ENCODE measurements at regions not wholly inside any gene's neighbourhood (a gene's known extent, or its start where the extent isn't known, plus 50 kb on each side); places are given as distances from the start of the nearest gene placed in this dataset.

DNA sequence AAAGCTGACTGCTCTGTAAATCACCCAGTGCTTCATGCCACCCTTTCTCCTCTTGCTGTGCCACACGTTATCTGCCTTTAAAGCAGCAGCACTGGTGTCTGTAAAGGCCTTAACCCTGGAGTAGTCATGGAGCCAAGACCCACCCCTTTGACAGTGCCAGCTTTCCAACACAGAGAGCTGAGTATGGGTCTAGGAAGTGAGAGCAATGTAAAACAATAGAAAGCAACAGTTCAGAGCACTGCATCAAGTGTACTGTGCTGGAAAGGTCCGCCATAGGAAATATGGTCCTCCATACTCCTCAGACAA, 139.5 kb downstream of the DAD1 start:
- in situ Hi-C loops (cut with HindIII; ENCODE audit: low pct_unique_long_range_greater_than_20kb, low sequenced_read_pairs), result no loop called here
- TF ChIP-seq, protein P1, sequence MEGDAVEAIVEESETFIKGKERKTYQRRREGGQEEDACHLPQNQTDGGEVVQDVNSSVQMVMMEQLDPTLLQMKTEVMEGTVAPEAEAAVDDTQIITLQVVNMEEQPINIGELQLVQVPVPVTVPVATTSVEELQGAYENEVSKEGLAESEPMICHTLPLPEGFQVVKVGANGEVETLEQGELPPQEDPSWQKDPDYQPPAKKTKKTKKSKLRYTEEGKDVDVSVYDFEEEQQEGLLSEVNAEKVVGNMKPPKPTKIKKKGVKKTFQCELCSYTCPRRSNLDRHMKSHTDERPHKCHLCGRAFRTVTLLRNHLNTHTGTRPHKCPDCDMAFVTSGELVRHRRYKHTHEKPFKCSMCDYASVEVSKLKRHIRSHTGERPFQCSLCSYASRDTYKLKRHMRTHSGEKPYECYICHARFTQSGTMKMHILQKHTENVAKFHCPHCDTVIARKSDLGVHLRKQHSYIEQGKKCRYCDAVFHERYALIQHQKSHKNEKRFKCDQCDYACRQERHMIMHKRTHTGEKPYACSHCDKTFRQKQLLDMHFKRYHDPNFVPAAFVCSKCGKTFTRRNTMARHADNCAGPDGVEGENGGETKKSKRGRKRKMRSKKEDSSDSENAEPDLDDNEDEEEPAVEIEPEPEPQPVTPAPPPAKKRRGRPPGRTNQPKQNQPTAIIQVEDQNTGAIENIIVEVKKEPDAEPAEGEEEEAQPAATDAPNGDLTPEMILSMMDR (IDR thresholded peaks at IDR 0.05), result no peak
- TF ChIP-seq TCF7L2 (IDR thresholded peaks at IDR 0.05; ENCODE audit: low read depth, low read length), result no peak
- TF ChIP-seq POLR2AphosphoS5 (IDR thresholded peaks at IDR 0.05; ENCODE audit: low read depth, low read length), result no peak
- TF ChIP-seq, protein P2, sequence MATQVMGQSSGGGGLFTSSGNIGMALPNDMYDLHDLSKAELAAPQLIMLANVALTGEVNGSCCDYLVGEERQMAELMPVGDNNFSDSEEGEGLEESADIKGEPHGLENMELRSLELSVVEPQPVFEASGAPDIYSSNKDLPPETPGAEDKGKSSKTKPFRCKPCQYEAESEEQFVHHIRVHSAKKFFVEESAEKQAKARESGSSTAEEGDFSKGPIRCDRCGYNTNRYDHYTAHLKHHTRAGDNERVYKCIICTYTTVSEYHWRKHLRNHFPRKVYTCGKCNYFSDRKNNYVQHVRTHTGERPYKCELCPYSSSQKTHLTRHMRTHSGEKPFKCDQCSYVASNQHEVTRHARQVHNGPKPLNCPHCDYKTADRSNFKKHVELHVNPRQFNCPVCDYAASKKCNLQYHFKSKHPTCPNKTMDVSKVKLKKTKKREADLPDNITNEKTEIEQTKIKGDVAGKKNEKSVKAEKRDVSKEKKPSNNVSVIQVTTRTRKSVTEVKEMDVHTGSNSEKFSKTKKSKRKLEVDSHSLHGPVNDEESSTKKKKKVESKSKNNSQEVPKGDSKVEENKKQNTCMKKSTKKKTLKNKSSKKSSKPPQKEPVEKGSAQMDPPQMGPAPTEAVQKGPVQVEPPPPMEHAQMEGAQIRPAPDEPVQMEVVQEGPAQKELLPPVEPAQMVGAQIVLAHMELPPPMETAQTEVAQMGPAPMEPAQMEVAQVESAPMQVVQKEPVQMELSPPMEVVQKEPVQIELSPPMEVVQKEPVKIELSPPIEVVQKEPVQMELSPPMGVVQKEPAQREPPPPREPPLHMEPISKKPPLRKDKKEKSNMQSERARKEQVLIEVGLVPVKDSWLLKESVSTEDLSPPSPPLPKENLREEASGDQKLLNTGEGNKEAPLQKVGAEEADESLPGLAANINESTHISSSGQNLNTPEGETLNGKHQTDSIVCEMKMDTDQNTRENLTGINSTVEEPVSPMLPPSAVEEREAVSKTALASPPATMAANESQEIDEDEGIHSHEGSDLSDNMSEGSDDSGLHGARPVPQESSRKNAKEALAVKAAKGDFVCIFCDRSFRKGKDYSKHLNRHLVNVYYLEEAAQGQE (IDR thresholded peaks at IDR 0.05; ENCODE audit: insufficient read depth in 1 of 2, low read depth in 2 of 2, low read length in 1 of 2), result no peak
- no peak for TF ChIP-seq SIN3A (IDR thresholded peaks at IDR 0.05; ENCODE audit: borderline replicate concordance, insufficient read depth, low read depth, low read length)
- POLR2A ChIA-PET, result no interaction called here
- DNase-seq (ENCODE audit: low read depth, low spot score) (no peak), ATAC-seq (no peak)
- Histone ChIP-seq H3K4me1 (ENCODE audit: control insufficient read depth, insufficient read depth, low read length) (no peaks in the 10 kb centered on the region), H3K4me3 (ENCODE audit: low read depth in 2 of 2, low read length in 2 of 2) (no peak overlapping the region), H3K9me3 (ENCODE audit: control insufficient read depth, insufficient read depth, low read depth, low read length) (no peaks in the 10 kb centered on the region), H3K36me3 (ENCODE audit: control insufficient read depth, insufficient read depth, low read length) (no peaks in the 10 kb centered on the region), H3K27me3 (ENCODE audit: control insufficient read depth, insufficient read depth, low read length) (peaks cover 3% of the 10 kb centered on the region), H3K27ac (ENCODE audit: low read length) (no peak overlapping the region)
- CTCF ChIA-PET, result no interaction called here
- intact Hi-C loops (cut with micrococcal nuclease; ENCODE audit: unreplicated experiment), result no loop called here
- BruUV-seq (replicated peaks), result no TSS peak

DNA sequence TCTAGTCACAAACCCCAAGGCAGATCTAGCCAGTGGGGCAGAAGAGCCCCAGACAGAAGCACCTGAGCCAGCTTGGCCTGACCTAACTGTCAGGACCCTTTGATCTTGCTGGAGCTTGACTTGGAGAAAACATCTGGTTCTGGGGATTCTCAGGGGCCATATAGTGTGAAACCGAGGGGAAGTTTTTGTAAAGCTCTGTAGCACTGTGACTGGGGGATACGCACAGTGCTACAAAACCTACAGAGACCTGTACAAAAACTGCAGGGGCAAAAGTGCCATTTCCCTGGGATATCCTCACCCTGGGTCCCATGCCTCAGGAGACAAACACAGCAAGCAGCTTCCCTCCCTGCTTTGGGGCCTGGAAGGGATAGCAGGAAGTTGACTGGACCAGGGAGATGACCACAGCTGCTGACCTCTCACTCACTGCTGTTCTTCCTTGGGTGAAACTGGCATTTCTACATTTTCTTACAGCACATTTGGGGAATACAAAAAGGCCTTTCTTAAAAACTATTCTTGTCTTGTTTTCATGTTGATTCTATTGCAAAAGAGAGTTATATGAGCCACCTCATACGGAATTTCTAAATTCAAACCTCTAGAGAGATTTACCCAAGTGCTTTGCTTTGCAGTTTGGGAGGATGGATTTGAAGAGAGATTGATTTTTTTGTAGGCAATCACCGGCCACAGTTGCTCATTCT, 140.0 kb downstream of the DAD1 start:
- POLR2A ChIA-PET, result no interaction called here

DNA sequence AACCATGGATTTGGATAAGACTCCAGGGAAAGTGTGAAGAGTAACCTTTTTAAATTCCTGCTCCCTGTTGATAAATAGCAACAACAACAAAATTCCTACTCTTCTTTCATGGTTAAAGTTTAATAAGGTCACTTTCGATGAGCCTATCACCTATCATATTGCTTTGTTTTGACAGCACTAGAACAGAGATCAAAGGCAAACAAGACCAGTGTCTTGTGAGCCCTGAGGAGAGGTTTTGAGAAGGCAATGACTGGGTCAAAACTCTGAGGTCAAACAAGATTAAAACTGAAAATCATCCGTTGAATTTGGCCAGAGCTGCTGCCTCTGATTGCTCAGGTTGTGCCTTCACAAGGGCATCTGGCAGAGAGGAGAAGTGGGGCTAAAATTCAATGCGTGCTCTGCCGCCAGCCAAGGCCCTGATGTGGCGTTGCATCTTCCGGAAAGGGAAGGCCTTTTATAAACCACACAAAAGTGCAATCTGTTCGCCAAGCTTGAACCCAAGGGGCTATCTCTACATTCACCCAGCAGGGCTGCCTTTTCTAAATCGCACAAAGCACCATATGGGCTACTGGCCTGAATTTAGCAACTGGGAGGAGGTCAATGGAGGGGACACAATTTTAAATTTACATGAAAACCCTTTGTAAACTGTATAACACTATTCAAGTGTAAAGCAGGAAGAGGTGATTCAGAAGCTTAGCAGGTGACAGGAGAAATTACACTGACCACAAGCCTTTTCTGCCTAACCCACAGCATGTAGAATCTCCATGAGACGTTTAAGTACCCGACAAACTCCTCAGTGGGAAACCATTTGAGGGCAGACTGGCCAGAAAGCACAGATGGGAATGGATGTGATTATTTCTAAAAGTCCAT, 140.8 kb downstream of the DAD1 start:
- H3K4me1 ChIP-seq (ENCODE audit: control insufficient read depth, insufficient read depth, low read length), result no peaks in the 10 kb centered on the region
- BruUV-seq (replicated peaks), result no TSS peak
- no peak for TF ChIP-seq POLR2AphosphoS5 (IDR thresholded peaks at IDR 0.05; ENCODE audit: low read depth, low read length)
- TF ChIP-seq TCF7L2 (IDR thresholded peaks at IDR 0.05; ENCODE audit: low read depth, low read length), result no peak
- TF ChIP-seq, protein P2 (IDR thresholded peaks at IDR 0.05; ENCODE audit: insufficient read depth in 1 of 2, low read depth in 2 of 2, low read length in 1 of 2), result no peak
- TF ChIP-seq, protein P1 (IDR thresholded peaks at IDR 0.05), result no peak
- no peak for TF ChIP-seq SIN3A (IDR thresholded peaks at IDR 0.05; ENCODE audit: borderline replicate concordance, insufficient read depth, low read depth, low read length)
- H3K9me3 ChIP-seq (ENCODE audit: control insufficient read depth, insufficient read depth, low read depth, low read length), result no peaks in the 10 kb centered on the region
- in situ Hi-C loops (cut with HindIII; ENCODE audit: low pct_unique_long_range_greater_than_20kb, low sequenced_read_pairs) (no loop called here), intact Hi-C loops (cut with micrococcal nuclease; ENCODE audit: unreplicated experiment) (no loop called here)
- H3K27ac ChIP-seq (ENCODE audit: low read length), result no peak overlapping the region
- H3K4me3 ChIP-seq (ENCODE audit: low read depth in 2 of 2, low read length in 2 of 2), result no peak overlapping the region
- H3K27me3 ChIP-seq (ENCODE audit: control insufficient read depth, insufficient read depth, low read length), result no peaks in the 10 kb centered on the region; the same call in 1 of the 2 replicates
- ChIA-PET CTCF (no interaction called here), POLR2A (no interaction called here)
- no peak for DNase-seq (ENCODE audit: low read depth, low spot score)
- ATAC-seq, result no peak
- no peaks in the 10 kb centered on the region for H3K36me3 ChIP-seq (ENCODE audit: control insufficient read depth, insufficient read depth, low read length)

More for the DNA sequence above, 140.0 kb downstream of the DAD1 start:
- TF ChIP-seq TCF7L2 (IDR thresholded peaks at IDR 0.05; ENCODE audit: low read depth, low read length), result no peak
- H3K27ac ChIP-seq (ENCODE audit: low read length), result no peak overlapping the region
- in situ Hi-C loops (cut with HindIII; ENCODE audit: low pct_unique_long_range_greater_than_20kb, low sequenced_read_pairs), result no loop called here
- intact Hi-C loops (cut with micrococcal nuclease; ENCODE audit: unreplicated experiment), result no loop called here
- DNase-seq (ENCODE audit: low read depth, low spot score) (no peak), ATAC-seq (no peak)
- no peaks in the 10 kb centered on the region for H3K36me3 ChIP-seq (ENCODE audit: control insufficient read depth, insufficient read depth, low read length)
- no TSS peak for BruUV-seq (replicated peaks)
- H3K27me3 ChIP-seq (ENCODE audit: control insufficient read depth, insufficient read depth, low read length), result no peaks in the 10 kb centered on the region; the same call in 1 of the 2 replicates
- no peaks in the 10 kb centered on the region for H3K9me3 ChIP-seq (ENCODE audit: control insufficient read depth, insufficient read depth, low read depth, low read length)
- CTCF ChIA-PET, result no interaction called here
- H3K4me3 ChIP-seq (ENCODE audit: low read depth in 2 of 2, low read length in 2 of 2), result no peak overlapping the region
- no peaks in the 10 kb centered on the region for H3K4me1 ChIP-seq (ENCODE audit: control insufficient read depth, insufficient read depth, low read length)
